Aorta (tissue), 5 donors: ENCODE measurements at regions not wholly inside any gene's neighbourhood (a gene's known extent, or its start where the extent isn't known, plus 50 kb on each side); places are given as distances from the start of the nearest gene placed in this dataset.
A peak's percentile ranks its signal among the peaks of the same experiment; 100 is the strongest.
"Not testable (repeated sequence)": the region's sequence is repeated elsewhere in the genome, so short reads cannot be mapped to it uniquely, and the experiment has no call there.

ENCODE experiments used
- ATAC-seq: fragments of 200-7000 bp; cut with Tn5 transposase; one replicate; pipeline ENCODE4 v1.9.1; 2022; ENCODE audit warnings: moderate library complexity; ENCODE audit not compliant: low FRiP score
- DNase-seq, 2 donors: peaks; one replicate each; pipeline ENCODE4 v3.0.0-alpha.2; 2020
- H3K27ac ChIP-seq, 2 donors: one replicate each; pipeline ENCODE4 v1.5.1; 2013; ENCODE audit warnings: low read length in 2 of 2, mild to moderate bottlenecking in 2 of 2, moderate library complexity in 2 of 2, control low read depth in 1 of 2, inconsistent platforms in 1 of 2, low read depth in 1 of 2
- H3K27me3 ChIP-seq, 2 donors: one replicate each; pipeline ENCODE4 v1.6.1; 2013; ENCODE audit warnings: control low read depth in 1 of 2, low read length in 1 of 2, mild to moderate bottlenecking in 1 of 2, moderate library complexity in 1 of 2; ENCODE audit not compliant: insufficient read depth in 2 of 2, control insufficient read depth in 1 of 2
- H3K36me3 ChIP-seq, 2 donors: one replicate each; pipeline ENCODE4 v1.6.1; 2013; ENCODE audit warnings: control low read depth in 1 of 2, low read length in 1 of 2, mild to moderate bottlenecking in 1 of 2; ENCODE audit not compliant: insufficient read depth in 2 of 2, control insufficient read depth in 1 of 2
- H3K4me1 ChIP-seq, 2 donors: one replicate each; pipeline ENCODE4 v1.6.1; 2013; ENCODE audit warnings: low read length in 2 of 2, control low read depth in 1 of 2, mild to moderate bottlenecking in 1 of 2, moderate library complexity in 1 of 2; ENCODE audit not compliant: insufficient read depth in 2 of 2, control insufficient read depth in 1 of 2
- H3K4me3 ChIP-seq, 2 donors: one replicate each; pipeline ENCODE4 v1.5.1; 2013; ENCODE audit warnings: low read length in 2 of 2, control low read depth in 1 of 2, mild to moderate bottlenecking in 1 of 2
- H3K9me3 ChIP-seq: one replicate; pipeline ENCODE4 v1.6.1; 2013; ENCODE audit warnings: mild to moderate bottlenecking, low read length; ENCODE audit not compliant: control insufficient read depth
- WGBS, 2 donors: extraction: QIAGEN DNeasy Blood & Tissue Kit; methylation state at CpG; one replicate each; pipeline ENCODE4 v1.1.7; 2013; 5-methylcytosine and 5-hydroxymethylcytosine counted together
- intact Hi-C, 2 donors: fragments of 100-400 bp; cut with DNase I; formaldehyde crosslinking; loops; one replicate each; pipeline versions ENCODE4 v1.14.2 to v1.15.0; 2022
- donor health status: healthy with polysubstance abuse.
- donor health status: Bipolar disorder and iron deficiency.
- donor health status: DM: no; HTN: no; CAD: no.
- donor health status: DM: no; HTN: no; CAD: no.
- donor health status: DM: yes; HTN: yes; CAD: no.

- DNase-seq, ATAC-seq, intact Hi-C loops, H3K36me3 ChIP-seq, H3K9me3 ChIP-seq, H3K4me1 ChIP-seq, H3K27me3 ChIP-seq, H3K4me3 ChIP-seq, H3K27ac ChIP-seq: not testable (repeated sequence)
- 93 to 96% methylated on average over 3 to 6 of the region's 6 CpGs for WGBS, 2 donors
These were observed 373.6 kb downstream of the ANAPC1 start for GRCh38 chr2:111510384-111510783.

GRCh38 chr2:111511062-111511461 is 372.9 kb downstream of the ANAPC1 start:
- H3K9me3 ChIP-seq, H3K27ac ChIP-seq, H3K4me1 ChIP-seq, DNase-seq, ATAC-seq, H3K36me3 ChIP-seq, H3K27me3 ChIP-seq, H3K4me3 ChIP-seq, intact Hi-C loops: not testable (repeated sequence)
- 80 to 94% methylated on average over 3 of the region's 3 CpGs for WGBS, 2 donors

GRCh38 chr2:111512378-111512777 is 371.6 kb downstream of the ANAPC1 start:
- H3K4me3 ChIP-seq, intact Hi-C loops, DNase-seq, H3K4me1 ChIP-seq, H3K36me3 ChIP-seq, H3K9me3 ChIP-seq, H3K27ac ChIP-seq, H3K27me3 ChIP-seq: not testable (repeated sequence)
- ATAC-seq: peak; percentile 33
- WGBS, 2 donors: 8 to 20% methylated on average over 2 of the region's 3 CpGs

- H3K27ac ChIP-seq, H3K4me1 ChIP-seq, intact Hi-C loops, H3K36me3 ChIP-seq, DNase-seq, ATAC-seq, H3K4me3 ChIP-seq, H3K9me3 ChIP-seq, H3K27me3 ChIP-seq: not testable (repeated sequence)
- WGBS, 2 donors: 96 to 97% methylated on average over 3 of the region's 4 CpGs
These were observed 369.9 kb downstream of the ANAPC1 start for GRCh38 chr2:111514138-111514537.

- WGBS, 2 donors: 87 to 91% methylated on average over 1 of the region's 2 CpGs
- H3K4me1 ChIP-seq, H3K9me3 ChIP-seq, H3K27ac ChIP-seq, H3K4me3 ChIP-seq, DNase-seq, ATAC-seq, H3K27me3 ChIP-seq, intact Hi-C loops, H3K36me3 ChIP-seq: not testable (repeated sequence)
These were observed 366.8 kb downstream of the ANAPC1 start for GRCh38 chr2:111517050-111517720.

GRCh38 chr2:111517721-111518053 is 366.3 kb downstream of the ANAPC1 start:
- ATAC-seq, H3K27me3 ChIP-seq, DNase-seq, H3K4me1 ChIP-seq, H3K9me3 ChIP-seq, H3K4me3 ChIP-seq, intact Hi-C loops, H3K27ac ChIP-seq, H3K36me3 ChIP-seq: not testable (repeated sequence)
- 67 to 87% methylated on average over 2 of the region's 2 CpGs for WGBS, 2 donors

GRCh38 chr2:111519071-111519470 is 364.9 kb downstream of the ANAPC1 start:
- H3K4me1 ChIP-seq: no peaks in the 10 kb centered on the region
- intact Hi-C loops: no loop called here
- no peak overlapping the region for H3K4me3 ChIP-seq
- H3K27ac ChIP-seq: no peak overlapping the region
- DNase-seq (no peak), ATAC-seq (no peak)
- no peaks in the 10 kb centered on the region for H3K9me3 ChIP-seq
- WGBS, 2 donors: 88 to 96% methylated on average over 3 of the region's 3 CpGs
- no peaks in the 10 kb centered on the region for H3K27me3 ChIP-seq
- H3K36me3 ChIP-seq: no peaks in the 10 kb centered on the region

- ATAC-seq (peak; percentile 53), DNase-seq (no peak)
- no peaks in the 10 kb centered on the region for H3K9me3 ChIP-seq
- 74% methylated on average over 5 of the region's 5 CpGs for WGBS, 2 donors
- no peaks in the 10 kb centered on the region for H3K36me3 ChIP-seq
- H3K4me3 ChIP-seq: no peak overlapping the region
- no peak overlapping the region for H3K27ac ChIP-seq
- no peaks in the 10 kb centered on the region for H3K27me3 ChIP-seq
- no peaks in the 10 kb centered on the region for H3K4me1 ChIP-seq
- intact Hi-C loops: no loop called here
These were observed 361.7 kb downstream of the ANAPC1 start for GRCh38 chr2:111522231-111522768.

GRCh38 chr2:111523009-111523408 is 361.0 kb downstream of the ANAPC1 start:
- ATAC-seq (no peak), DNase-seq (peak in 1 of 2 donors; percentile 51)
- Histone ChIP-seq H3K27me3 (no peaks in the 10 kb centered on the region), H3K4me1 (no peaks in the 10 kb centered on the region), H3K36me3 (no peaks in the 10 kb centered on the region), H3K27ac (no peak overlapping the region), H3K9me3 (no peaks in the 10 kb centered on the region), H3K4me3 (no peak overlapping the region)
- intact Hi-C loops: no loop called here
- WGBS, 2 donors: 47 to 55% methylated on average over 12 of the region's 12 CpGs
